HEK293 (cell line): ENCODE measurements at regions not wholly inside any gene's neighbourhood (a gene's known extent, or its start where the extent isn't known, plus 50 kb on each side); places are given as distances from the start of the nearest gene placed in this dataset.

Experiments used
- REST ChIP-seq: fragments of 450-650 bp; formaldehyde crosslinking; IDR thresholded peaks from 2 replicates; pipeline ENCODE4 v1.5.1; 2016; ENCODE audit warnings: missing biosample characterization, missing genetic modification characterization
- ZBTB6 ChIP-seq: fragments of 450-650 bp; formaldehyde crosslinking; IDR thresholded peaks from 2 replicates; pipeline ENCODE4 v1.5.1; 2017; ENCODE audit warnings: missing biosample characterization, missing genetic modification characterization
- ZNF202 ChIP-seq: fragments of 450-650 bp; formaldehyde crosslinking; IDR thresholded peaks from 2 replicates; pipeline ENCODE4 v1.5.1; 2016; ENCODE audit warnings: missing biosample characterization, missing genetic modification characterization, borderline replicate concordance
- ZNF449 ChIP-seq: fragments of 450-650 bp; formaldehyde crosslinking; IDR thresholded peaks from 2 replicates; pipeline ENCODE4 v1.5.1; 2017; ENCODE audit warnings: missing biosample characterization, mild to moderate bottlenecking, missing genetic modification characterization, moderate library complexity
- ZSCAN18 ChIP-seq: fragments of 450-650 bp; formaldehyde crosslinking; IDR thresholded peaks from 2 replicates; pipeline ENCODE4 v1.5.1; 2016; ENCODE audit warnings: missing biosample characterization, missing genetic modification characterization

- TF ChIP-seq ZNF202 (no peak), ZNF449 (tag by site-specific recombination) (no peak), REST (tag by site-specific recombination) (no peak), ZSCAN18 (tag by site-specific recombination) (no peak), ZBTB6 (no peak)
Observed at GRCh38 chr3:176097027-176097426, 1100.3 kb downstream of the TBL1XR1 start.
